ENCODE measurements at regions not wholly inside any gene's neighbourhood (a gene's known extent, or its start where the extent isn't known, plus 50 kb on each side); places are given as distances from the start of the nearest gene placed in this dataset.

- no peak for DNase-seq
Measured at GRCh38 chr12:30827101-30828066, 72.6 kb upstream of the CAPRIN2 start.

- DNase-seq, result no peak
Measured at GRCh38 chr12:30826276-30826675, 71.5 kb upstream of the CAPRIN2 start.

- no peak for DNase-seq
Measured at GRCh38 chr12:30825341-30825740, 70.6 kb upstream of the CAPRIN2 start.

GRCh38 chr12:30824311-30824710, 69.6 kb upstream of the CAPRIN2 start:
- DNase-seq, result no peak

GRCh38 chr12:30823764-30824163, 69.0 kb upstream of the CAPRIN2 start:
- DNase-seq, result no peak

- DNase-seq, result peak; percentile 10 to 41
Measured at GRCh38 chr12:30823156-30823699, 68.5 kb upstream of the CAPRIN2 start.

GRCh38 chr12:30822385-30823155, 67.8 kb upstream of the CAPRIN2 start:
- peak in 1 of 2 donors; percentile 13 for DNase-seq

GRCh38 chr12:30820406-30820946, 65.7 kb upstream of the CAPRIN2 start:
- no peak for DNase-seq

- DNase-seq, result no peak
Measured at GRCh38 chr12:30818562-30818961, 63.8 kb upstream of the CAPRIN2 start.

GRCh38 chr12:30816742-30817465, 62.2 kb upstream of the CAPRIN2 start:
- no peak for DNase-seq

- DNase-seq, result no peak
Measured at GRCh38 chr12:30814295-30814655, 59.5 kb upstream of the CAPRIN2 start.

- no peak for DNase-seq
Measured at GRCh38 chr12:30813525-30814294, 59.0 kb upstream of the CAPRIN2 start.

GRCh38 chr12:30811966-30812365, 57.2 kb upstream of the CAPRIN2 start:
- DNase-seq, result no peak

- no peak for DNase-seq
Measured at GRCh38 chr12:30810918-30811317, 56.2 kb upstream of the CAPRIN2 start.

- no peak for DNase-seq
Measured at GRCh38 chr12:30807695-30808034, 52.9 kb upstream of the CAPRIN2 start.

- DNase-seq, result no peak
Measured at GRCh38 chr12:30806989-30807694, 52.4 kb upstream of the CAPRIN2 start.

- no peak for DNase-seq
Measured at GRCh38 chr12:30805959-30806358, 51.2 kb upstream of the CAPRIN2 start.

Measured in stimulated activated CD4-positive, alpha-beta T cell treated with anti-CD3 and anti-CD28 coated beads, Interleukin-2, amount 100 ng/mL, for 48 hours (primary cell).